Left forelimb (tissue), 1 donor: ENCODE measurements at regions not wholly inside any gene's neighbourhood (a gene's known extent, or its start where the extent isn't known, plus 50 kb on each side); places are given as distances from the start of the nearest gene placed in this dataset.

ENCODE experiments used
- DNase-seq: peaks from one replicate; pipeline ENCODE4 v3.0.0-alpha.2; 2018; ENCODE audit warnings: low spot score

GRCh38 chr20:2236256-2236655, 59.5 kb upstream of the TGM3 start:
- DNase-seq = no peak

- no peak for DNase-seq
Measured at GRCh38 chr20:2237059-2237458, 58.7 kb upstream of the TGM3 start.

DNA sequence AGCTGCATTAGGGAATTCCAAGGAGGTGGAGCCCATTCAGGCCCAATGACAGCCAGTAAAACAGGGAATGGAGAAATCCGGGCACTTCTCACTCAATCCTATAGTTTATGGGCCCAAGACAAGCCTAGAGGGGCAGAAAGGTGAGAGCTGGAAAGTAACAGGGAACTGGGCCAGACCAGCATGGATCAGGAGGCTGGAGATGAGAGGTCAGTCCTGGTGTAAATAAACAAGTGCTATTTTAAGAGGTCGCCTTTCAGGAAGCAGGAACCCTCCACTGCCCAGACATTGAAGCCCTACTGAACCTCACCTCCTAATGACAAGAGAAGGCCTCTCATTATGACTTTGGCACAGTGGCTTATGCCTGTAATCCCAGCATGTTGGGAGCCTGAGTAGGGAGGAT, 57.2 kb upstream of the TGM3 start:
- DNase-seq = no peak

- DNase-seq = no peak
Measured at GRCh38 chr20:2240835-2241234, 55.0 kb upstream of the TGM3 start.

- no peak for DNase-seq
Measured at GRCh38 chr20:2242678-2243077, 53.1 kb upstream of the TGM3 start.

GRCh38 chr20:2244523-2244922, 51.3 kb upstream of the TGM3 start:
- DNase-seq = no peak

DNA sequence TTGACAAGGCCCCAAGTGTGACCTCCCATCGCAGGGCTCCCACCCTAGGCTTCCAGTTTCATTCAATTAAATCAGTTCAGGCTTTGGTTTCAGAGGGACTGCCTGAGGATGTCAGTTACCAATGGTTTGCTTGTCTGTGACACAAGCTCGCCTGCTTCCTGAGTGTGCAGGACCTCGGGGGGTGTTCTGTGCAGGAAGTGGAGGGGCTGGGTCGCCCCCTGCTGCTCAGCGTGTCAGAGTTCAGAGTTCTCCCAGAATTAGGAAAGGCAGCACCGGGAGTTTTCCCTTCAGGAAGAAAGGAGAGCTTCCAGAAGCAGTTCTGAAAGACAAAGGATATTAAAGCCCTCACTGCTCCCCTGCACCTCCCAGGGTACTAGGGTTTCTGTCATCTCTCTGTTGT, 50.8 kb upstream of the TGM3 start:
- no peak for DNase-seq

GRCh38 chr20:2245637-2246036, 50.2 kb upstream of the TGM3 start:
- no peak for DNase-seq
